ENCODE measurements at regions not wholly inside any gene's neighbourhood (a gene's known extent, or its start where the extent isn't known, plus 50 kb on each side); places are given as distances from the start of the nearest gene placed in this dataset.
A peak's percentile ranks its signal among the peaks of the same experiment; 100 is the strongest.

DNA sequence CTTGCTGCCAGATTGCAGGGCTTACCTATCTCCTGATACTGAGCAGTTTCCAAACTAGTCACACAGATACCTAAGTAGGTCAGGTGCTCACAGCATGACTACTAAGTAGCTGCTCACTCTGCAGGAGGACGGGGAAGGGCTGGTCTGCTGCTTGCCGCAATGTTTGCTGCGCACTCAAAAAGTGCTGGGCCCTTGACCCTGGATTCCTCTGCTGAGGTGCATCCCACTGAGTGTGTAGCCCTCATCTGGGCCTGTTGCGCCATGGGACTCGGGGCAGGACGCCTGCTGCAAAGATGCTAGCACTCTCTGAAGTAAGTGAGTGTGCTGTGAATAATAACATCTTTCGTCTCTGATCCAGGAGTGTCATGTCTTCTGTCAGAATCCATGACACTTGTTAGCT is 59.2 kb upstream of the MEDAG start:
- DNase-seq (ENCODE audit: low read depth, low spot score) (no peak), FAIRE-seq (peak; percentile 44)
- Histone ChIP-seq H2AFZ (ENCODE audit: control insufficient read depth, low read length) (no peak overlapping the region), H4K20me1 (ENCODE audit: control insufficient read depth, extremely low read depth, insufficient read depth, low read length) (no peaks in the 10 kb centered on the region), H3K9me1 (ENCODE audit: control insufficient read depth, extremely low read depth, insufficient read depth, low read length) (peaks cover 5% of the 10 kb centered on the region), H3K4me2 (ENCODE audit: control insufficient read depth, extremely low read depth, insufficient read depth, low read depth, low read length) (no peak overlapping the region), H3K4me3 (ENCODE audit: control insufficient read depth in 2 of 3, extremely low read depth in 1 of 3, insufficient read depth in 2 of 3, low read depth in 1 of 3, low read length in 3 of 3) (no peak overlapping the region), H3K9ac (ENCODE audit: control insufficient read depth, extremely low read depth, insufficient read depth, low read length) (no peak overlapping the region), H3K9me3 (ENCODE audit: control insufficient read depth, low read depth, low read length) (no peaks in the 10 kb centered on the region), H3K79me2 (ENCODE audit: control insufficient read depth, insufficient read depth, low read length) (no peaks in the 10 kb centered on the region), H3K4me1 (ENCODE audit: control insufficient read depth, extremely low read depth, insufficient read depth, low read length) (peaks cover 11% of the 10 kb centered on the region), H3K36me3 (ENCODE audit: control insufficient read depth in 2 of 2, extremely low read depth in 1 of 2, insufficient read depth in 2 of 2, low read length in 2 of 2) (no peaks in the 10 kb centered on the region), H3K27ac (ENCODE audit: control insufficient read depth, insufficient read depth, low read length) (no peak overlapping the region), H3K27me3 (ENCODE audit: control insufficient read depth, extremely low read depth, insufficient read depth, low read length) (no peaks in the 10 kb centered on the region)
- dilution Hi-C loops (cut with MboI; ENCODE audit: extremely low pct_ligation_motif_present, low sequenced_read_pairs), result no loop called here
- TF ChIP-seq, protein P1, sequence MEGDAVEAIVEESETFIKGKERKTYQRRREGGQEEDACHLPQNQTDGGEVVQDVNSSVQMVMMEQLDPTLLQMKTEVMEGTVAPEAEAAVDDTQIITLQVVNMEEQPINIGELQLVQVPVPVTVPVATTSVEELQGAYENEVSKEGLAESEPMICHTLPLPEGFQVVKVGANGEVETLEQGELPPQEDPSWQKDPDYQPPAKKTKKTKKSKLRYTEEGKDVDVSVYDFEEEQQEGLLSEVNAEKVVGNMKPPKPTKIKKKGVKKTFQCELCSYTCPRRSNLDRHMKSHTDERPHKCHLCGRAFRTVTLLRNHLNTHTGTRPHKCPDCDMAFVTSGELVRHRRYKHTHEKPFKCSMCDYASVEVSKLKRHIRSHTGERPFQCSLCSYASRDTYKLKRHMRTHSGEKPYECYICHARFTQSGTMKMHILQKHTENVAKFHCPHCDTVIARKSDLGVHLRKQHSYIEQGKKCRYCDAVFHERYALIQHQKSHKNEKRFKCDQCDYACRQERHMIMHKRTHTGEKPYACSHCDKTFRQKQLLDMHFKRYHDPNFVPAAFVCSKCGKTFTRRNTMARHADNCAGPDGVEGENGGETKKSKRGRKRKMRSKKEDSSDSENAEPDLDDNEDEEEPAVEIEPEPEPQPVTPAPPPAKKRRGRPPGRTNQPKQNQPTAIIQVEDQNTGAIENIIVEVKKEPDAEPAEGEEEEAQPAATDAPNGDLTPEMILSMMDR (optimal IDR thresholded peaks at IDR 0.05 in 1 of 3, IDR thresholded peaks at IDR 0.05 in 1 of 3, conservative IDR thresholded peaks at IDR 0.05 in 1 of 3; ENCODE audit: extremely low read depth in 1 of 3, insufficient read depth in 2 of 3, low read length in 3 of 3), result no peak
- no peak for TF ChIP-seq EZH2 (IDR thresholded peaks at IDR 0.05; ENCODE audit: low read length)

DNA sequence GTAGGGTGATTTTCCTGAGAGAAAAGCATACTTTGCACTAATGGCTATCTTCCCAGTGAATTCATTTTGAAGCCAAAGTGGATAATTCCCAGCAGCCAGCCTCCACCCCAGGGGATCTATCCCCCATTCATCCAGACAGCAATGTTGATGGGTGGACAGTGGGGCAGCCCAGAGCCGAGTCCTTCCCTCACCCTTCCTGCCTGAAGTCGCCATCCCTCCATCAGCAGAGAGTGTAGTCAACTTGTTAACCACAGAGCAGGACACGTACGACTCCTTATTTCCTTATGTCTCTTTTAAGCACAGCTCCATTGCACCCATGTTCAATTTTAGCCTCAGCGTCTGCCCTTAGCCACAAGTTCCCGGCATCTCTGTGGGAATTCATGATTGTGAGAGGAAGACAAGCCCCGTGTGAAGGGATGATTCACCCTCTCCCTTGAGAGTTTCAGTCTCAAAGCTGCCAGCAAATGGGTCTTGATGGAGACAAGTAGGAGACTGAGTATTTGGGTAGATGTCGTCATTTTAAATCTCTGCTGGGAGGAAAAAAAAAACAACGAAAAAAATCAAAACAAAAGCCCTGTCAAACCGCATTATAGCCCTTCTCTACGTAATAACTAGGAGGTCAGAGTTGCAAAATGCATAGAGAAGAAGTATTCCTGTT is 58.3 kb upstream of the MEDAG start:
- Histone ChIP-seq H3K9me1 (ENCODE audit: control insufficient read depth, extremely low read depth, insufficient read depth, low read length) (peaks cover 4% of the 10 kb centered on the region), H4K20me1 (ENCODE audit: control insufficient read depth, extremely low read depth, insufficient read depth, low read length) (no peaks in the 10 kb centered on the region), H3K4me3 (ENCODE audit: control insufficient read depth in 2 of 3, extremely low read depth in 1 of 3, insufficient read depth in 2 of 3, low read depth in 1 of 3, low read length in 3 of 3) (no peak overlapping the region), H3K4me2 (ENCODE audit: control insufficient read depth, extremely low read depth, insufficient read depth, low read depth, low read length) (no peak overlapping the region), H3K9me3 (ENCODE audit: control insufficient read depth, low read depth, low read length) (no peaks in the 10 kb centered on the region), H3K4me1 (ENCODE audit: control insufficient read depth, extremely low read depth, insufficient read depth, low read length) (peaks cover 11% of the 10 kb centered on the region), H3K36me3 (ENCODE audit: control insufficient read depth in 2 of 2, extremely low read depth in 1 of 2, insufficient read depth in 2 of 2, low read length in 2 of 2) (no peaks in the 10 kb centered on the region), H3K9ac (ENCODE audit: control insufficient read depth, extremely low read depth, insufficient read depth, low read length) (no peak overlapping the region), H3K79me2 (ENCODE audit: control insufficient read depth, insufficient read depth, low read length) (no peaks in the 10 kb centered on the region), H3K27me3 (ENCODE audit: control insufficient read depth, extremely low read depth, insufficient read depth, low read length) (no peaks in the 10 kb centered on the region), H3K27ac (ENCODE audit: control insufficient read depth, insufficient read depth, low read length) (no peak overlapping the region), H2AFZ (ENCODE audit: control insufficient read depth, low read length) (no peak overlapping the region)
- FAIRE-seq (no peak), DNase-seq (ENCODE audit: low read depth, low spot score) (no peak)
- TF ChIP-seq, protein P1 (optimal IDR thresholded peaks at IDR 0.05 in 1 of 3, IDR thresholded peaks at IDR 0.05 in 1 of 3, conservative IDR thresholded peaks at IDR 0.05 in 1 of 3; ENCODE audit: extremely low read depth in 1 of 3, insufficient read depth in 2 of 3, low read length in 3 of 3), result no peak
- TF ChIP-seq EZH2 (IDR thresholded peaks at IDR 0.05; ENCODE audit: low read length), result no peak
- dilution Hi-C loops (cut with MboI; ENCODE audit: extremely low pct_ligation_motif_present, low sequenced_read_pairs), result no loop called here
